ENCODE measurements at regions not wholly inside any gene's neighbourhood (a gene's known extent, or its start where the extent isn't known, plus 50 kb on each side); places are given as distances from the start of the nearest gene placed in this dataset.

- TF ChIP-seq EZH2 (IDR thresholded peaks at IDR 0.05; ENCODE audit: borderline replicate concordance, low read depth, low read length, severe bottlenecking) (no peak), CTCF (IDR thresholded peaks at IDR 0.05; ENCODE audit: borderline replicate concordance, extremely low read depth, low read length, poor library complexity, severe bottlenecking) (no peak)
- Histone ChIP-seq H3K27ac (ENCODE audit: low read length) (no peak overlapping the region), H3K4me2 (ENCODE audit: insufficient read depth, low read length) (no peak overlapping the region), H3K4me1 (ENCODE audit: insufficient read depth, low read length) (no peaks in the 10 kb centered on the region), H3K27me3 (ENCODE audit: insufficient read depth, low read length, poor library complexity) (no peaks in the 10 kb centered on the region), H3K9ac (ENCODE audit: low read depth, low read length) (no peak overlapping the region), H3K4me3 (ENCODE audit: low read depth in 1 of 2, low read length in 2 of 2) (no peak overlapping the region), H2AFZ (ENCODE audit: low read depth, low read length) (no peak overlapping the region), H3K9me3 (ENCODE audit: insufficient read depth, low read length, severe bottlenecking) (no peaks in the 10 kb centered on the region), H3K36me3 (ENCODE audit: insufficient read depth, low read length) (no peaks in the 10 kb centered on the region), H3K79me2 (ENCODE audit: insufficient read depth, low read length) (no peaks in the 10 kb centered on the region), H4K20me1 (ENCODE audit: insufficient read depth, low read length) (no peaks in the 10 kb centered on the region)
- DNase-seq (no peak), ATAC-seq (ENCODE audit: insufficient read depth, low read depth) (no peak)
Observed at GRCh38 chr6:78465059-78465634, 402.2 kb upstream of the IRAK1BP1 start.

GRCh38 chr6:78476561-78476960, 390.8 kb upstream of the IRAK1BP1 start:
- no peak for ATAC-seq (ENCODE audit: insufficient read depth, low read depth)
- no peak overlapping the region for H2AFZ ChIP-seq (ENCODE audit: low read depth, low read length)

GRCh38 chr6:78482801-78483552, 384.4 kb upstream of the IRAK1BP1 start:
- Histone ChIP-seq H3K9ac (ENCODE audit: low read depth, low read length) (no peak overlapping the region), H3K4me2 (ENCODE audit: insufficient read depth, low read length) (no peak overlapping the region), H3K27ac (ENCODE audit: low read length) (no peak overlapping the region), H3K79me2 (ENCODE audit: insufficient read depth, low read length) (no peaks in the 10 kb centered on the region), H3K27me3 (ENCODE audit: insufficient read depth, low read length, poor library complexity) (no peaks in the 10 kb centered on the region), H3K4me1 (ENCODE audit: insufficient read depth, low read length) (no peaks in the 10 kb centered on the region), H3K9me3 (ENCODE audit: insufficient read depth, low read length, severe bottlenecking) (no peaks in the 10 kb centered on the region), H3K4me3 (ENCODE audit: low read depth in 1 of 2, low read length in 2 of 2) (no peak overlapping the region), H4K20me1 (ENCODE audit: insufficient read depth, low read length) (no peaks in the 10 kb centered on the region), H2AFZ (ENCODE audit: low read depth, low read length) (no peak overlapping the region), H3K36me3 (ENCODE audit: insufficient read depth, low read length) (no peaks in the 10 kb centered on the region)
- DNase-seq (no peak), ATAC-seq (ENCODE audit: insufficient read depth, low read depth) (no peak)
- TF ChIP-seq CTCF (IDR thresholded peaks at IDR 0.05; ENCODE audit: borderline replicate concordance, extremely low read depth, low read length, poor library complexity, severe bottlenecking) (no peak), EZH2 (IDR thresholded peaks at IDR 0.05; ENCODE audit: borderline replicate concordance, low read depth, low read length, severe bottlenecking) (no peak)

More at GRCh38 chr6:78476561-78476960, 390.8 kb upstream of the IRAK1BP1 start:
- Histone ChIP-seq H3K79me2 (ENCODE audit: insufficient read depth, low read length) (no peaks in the 10 kb centered on the region), H3K9me3 (ENCODE audit: insufficient read depth, low read length, severe bottlenecking) (no peaks in the 10 kb centered on the region), H3K4me3 (ENCODE audit: low read depth in 1 of 2, low read length in 2 of 2) (no peak overlapping the region), H3K9ac (ENCODE audit: low read depth, low read length) (no peak overlapping the region), H3K27ac (ENCODE audit: low read length) (no peak overlapping the region), H3K36me3 (ENCODE audit: insufficient read depth, low read length) (no peaks in the 10 kb centered on the region), H3K4me1 (ENCODE audit: insufficient read depth, low read length) (no peaks in the 10 kb centered on the region), H4K20me1 (ENCODE audit: insufficient read depth, low read length) (no peaks in the 10 kb centered on the region), H3K4me2 (ENCODE audit: insufficient read depth, low read length) (no peak overlapping the region), H3K27me3 (ENCODE audit: insufficient read depth, low read length, poor library complexity) (no peaks in the 10 kb centered on the region)
- DNase-seq = no peak
- no peak for TF ChIP-seq EZH2 (IDR thresholded peaks at IDR 0.05; ENCODE audit: borderline replicate concordance, low read depth, low read length, severe bottlenecking)
- no peak for TF ChIP-seq CTCF (IDR thresholded peaks at IDR 0.05; ENCODE audit: borderline replicate concordance, extremely low read depth, low read length, poor library complexity, severe bottlenecking)

Data from DND-41 (cell line).